HG03108 (cell line): ENCODE measurements at regions not wholly inside any gene's neighbourhood (a gene's known extent, or its start where the extent isn't known, plus 50 kb on each side); places are given as distances from the start of the nearest gene placed in this dataset.

Source experiments
- ATAC-seq: cut with Tn5 transposase; IDR thresholded peaks from one replicate; pipeline ENCODE4 v1.9.1; 2021; ENCODE audit warnings: moderate library complexity; ENCODE audit not compliant: unreplicated experiment

- ATAC-seq = no peak
These were observed 1207.1 kb upstream of the CDH18 start for GRCh38 chr5:21195145-21195544.

- ATAC-seq = no peak
These were observed 1197.5 kb upstream of the CDH18 start for GRCh38 chr5:21185536-21185935.

- ATAC-seq = no peak
These were observed 1196.6 kb upstream of the CDH18 start for GRCh38 chr5:21184581-21184980.

- ATAC-seq = no peak
These were observed 1193.7 kb upstream of the CDH18 start for GRCh38 chr5:21181609-21182125.

GRCh38 chr5:21173526-21173925 lies 1185.5 kb upstream of the CDH18 start:
- ATAC-seq = no peak

- no peak for ATAC-seq
These were observed 1185.0 kb upstream of the CDH18 start for GRCh38 chr5:21173036-21173435.

- ATAC-seq = no peak
These were observed 1183.0 kb upstream of the CDH18 start for GRCh38 chr5:21171038-21171437.

GRCh38 chr5:21168557-21168956 lies 1180.6 kb upstream of the CDH18 start:
- ATAC-seq = no peak

GRCh38 chr5:21165344-21165743 lies 1177.3 kb upstream of the CDH18 start:
- ATAC-seq = no peak

GRCh38 chr5:21164425-21164824 lies 1176.4 kb upstream of the CDH18 start:
- no peak for ATAC-seq

GRCh38 chr5:21159510-21160059 lies 1171.6 kb upstream of the CDH18 start:
- ATAC-seq = no peak

- no peak for ATAC-seq
These were observed 1166.5 kb upstream of the CDH18 start for GRCh38 chr5:21154526-21154925.

GRCh38 chr5:21152611-21153010 lies 1164.6 kb upstream of the CDH18 start:
- no peak for ATAC-seq

GRCh38 chr5:21145376-21145775 lies 1157.4 kb upstream of the CDH18 start:
- no peak for ATAC-seq

- ATAC-seq = no peak
These were observed 1155.7 kb upstream of the CDH18 start for GRCh38 chr5:21143686-21144085.

- no peak for ATAC-seq
These were observed 1154.8 kb upstream of the CDH18 start for GRCh38 chr5:21142791-21143190.

- no peak for ATAC-seq
These were observed 1153.0 kb upstream of the CDH18 start for GRCh38 chr5:21140987-21141386.

- ATAC-seq = no peak
These were observed 1138.2 kb upstream of the CDH18 start for GRCh38 chr5:21126236-21126635.

GRCh38 chr5:21125238-21125983 lies 1137.4 kb upstream of the CDH18 start:
- ATAC-seq = no peak

- ATAC-seq = no peak
These were observed 1133.2 kb upstream of the CDH18 start for GRCh38 chr5:21121213-21121612.

GRCh38 chr5:21097661-21098060 lies 1109.7 kb upstream of the CDH18 start:
- ATAC-seq = no peak

- no peak for ATAC-seq
These were observed 1106.6 kb upstream of the CDH18 start for GRCh38 chr5:21094619-21095018.

- ATAC-seq = no peak
These were observed 1099.8 kb upstream of the CDH18 start for GRCh38 chr5:21087766-21088165.
